SK-N-SH (cell line): ENCODE measurements at regions not wholly inside any gene's neighbourhood (a gene's known extent, or its start where the extent isn't known, plus 50 kb on each side); places are given as distances from the start of the nearest gene placed in this dataset.

ENCODE experiments used
- CTCF ChIA-PET: fragments of 300-600, 350-600 bp; formaldehyde crosslinking; extraction: SDS; loops from one replicate; lab custom pipeline; 2021; lab: Yijun Ruan, JAX
- POLR2A ChIA-PET: fragments of 350-600 bp; sonication (Branson Sonifier 250); formaldehyde crosslinking; extraction: SDS; loops from one replicate; lab custom pipeline; 2020; ENCODE audit warnings: antibody characterized with exemption, inconsistent platforms; lab: Yijun Ruan, JAX
- DNase-seq: peaks from one replicate; pipeline ENCODE4 v3.0.0; 2012
- H2AFZ ChIP-seq: fragments of 200-600 bp; sonication (generic); 2 replicates; pipeline ENCODE4 v1.8.1; 2016; ENCODE audit warnings: antibody characterized with exemption, mild to moderate bottlenecking, low read depth
- H3F3A ChIP-seq: fragments of 200-600 bp; sonication (generic); replicated peaks from 2 replicates; pipeline ENCODE3; 2016; ENCODE audit warnings: antibody characterized with exemption, mild to moderate bottlenecking; ENCODE audit not compliant: insufficient read depth
- H3K27ac ChIP-seq, 2 experiments: fragments of 200-500 bp in 1 of 2; fragments of 200-600 bp in 1 of 2; sonication (Bioruptor generic) in 1 of 2; sonication (generic), shearing (Covaris generic) in 1 of 2; 2 replicates each; pipeline versions ENCODE4 v1.5.1 to v1.6.1; 2014 to 2016; ENCODE audit warnings: low read depth in 2 of 2, inconsistent platforms in 1 of 2, low read length in 1 of 2, mild to moderate bottlenecking in 1 of 2, mixed read lengths in 1 of 2
- H3K27me3 ChIP-seq: fragments of 200-600 bp; sonication (generic), shearing (Covaris generic); 2 replicates; pipeline ENCODE4 v1.6.1; 2016; ENCODE audit warnings: mixed run types; ENCODE audit not compliant: insufficient read depth
- H3K36me3 ChIP-seq, 2 experiments: fragments of 200-500 bp in 1 of 2; fragments of 200-600 bp in 1 of 2; sonication (Bioruptor generic) in 1 of 2; sonication (generic) in 1 of 2; replicated peaks in 1 of 2; 2 replicates each; pipeline versions ENCODE3 to v1.5.1; 2014 to 2016; ENCODE audit warnings: low read length in 1 of 2, mild to moderate bottlenecking in 1 of 2; ENCODE audit not compliant: insufficient read depth in 2 of 2, control insufficient read depth in 1 of 2
- H3K4me1 ChIP-seq, 2 experiments: fragments of 200-500 bp in 1 of 2; fragments of 200-600 bp in 1 of 2; sonication (Bioruptor generic) in 1 of 2; sonication (generic), shearing (Covaris generic) in 1 of 2; 2 replicates each; pipeline versions ENCODE4 v1.5.1 to v1.6.1; 2014 to 2016; ENCODE audit warnings: low read depth in 1 of 2, low read length in 1 of 2, mixed run types in 1 of 2; ENCODE audit not compliant: insufficient read depth in 2 of 2, control insufficient read depth in 1 of 2
- H3K4me2 ChIP-seq: fragments of 200-600 bp; sonication (generic), shearing (Covaris generic); 2 replicates; pipeline ENCODE4 v1.6.1; 2017; ENCODE audit warnings: mixed run types
- H3K4me3 ChIP-seq, 2 experiments: fragments of 200-500 bp in 1 of 2; fragments of 200-600 bp in 1 of 2; sonication (Bioruptor generic) in 1 of 2; sonication (generic), shearing (Covaris generic) in 1 of 2; 2 replicates each; pipeline versions ENCODE4 v1.5.1 to v1.8.1; 2014 to 2016; ENCODE audit warnings: low read depth in 2 of 2, inconsistent platforms in 1 of 2, low read length in 1 of 2, mild to moderate bottlenecking in 1 of 2, mixed read lengths in 1 of 2, moderate library complexity in 1 of 2
- H3K79me2 ChIP-seq: fragments of 200-600 bp; sonication (generic); 2 replicates; pipeline ENCODE4 v1.8.1; 2017; ENCODE audit warnings: mild to moderate bottlenecking; ENCODE audit not compliant: insufficient read depth
- H3K9ac ChIP-seq: fragments of 200-600 bp; sonication (generic); 2 replicates; pipeline ENCODE4 v1.6.1; 2017; ENCODE audit warnings: mixed run types
- H3K9me2 ChIP-seq: fragments of 200-600 bp; sonication (generic); 2 replicates; pipeline ENCODE4 v1.6.1; 2017; ENCODE audit warnings: mixed run types
- H3K9me3 ChIP-seq: fragments of 200-600 bp; sonication (generic); 2 replicates; pipeline ENCODE4 v1.6.1; 2017; ENCODE audit warnings: mixed run types, mild to moderate bottlenecking, moderate library complexity
- H4K20me1 ChIP-seq: fragments of 200-600 bp; sonication (generic); 2 replicates; pipeline ENCODE4 v1.6.1; 2017; ENCODE audit warnings: mild to moderate bottlenecking, mixed run types; ENCODE audit not compliant: insufficient read depth
- CHD2 ChIP-seq: fragments of 150-350 bp; IDR thresholded peaks from 2 replicates; pipeline ENCODE4 v1.6.1; 2018; ENCODE audit warnings: low read length; ENCODE audit not compliant: partially characterized antibody
- CTCF ChIP-seq: fragments of 200-600 bp; sonication (generic); IDR thresholded peaks from 2 replicates; pipeline ENCODE4 v1.6.1; 2017; ENCODE audit warnings: antibody characterized with exemption, mild to moderate bottlenecking, moderate library complexity
- ELF1 ChIP-seq: IDR thresholded peaks from 2 replicates; pipeline ENCODE4 v1.4.0; 2012
- EZH2phosphoT487 ChIP-seq: fragments of 200-600 bp; sonication (generic); IDR thresholded peaks from 2 replicates; pipeline ENCODE4 v1.6.1; 2017; ENCODE audit warnings: low read depth, mixed run types, mild to moderate bottlenecking, antibody characterized with exemption, moderate library complexity, borderline replicate concordance
- FOSL2 ChIP-seq: IDR thresholded peaks from 2 replicates; pipeline ENCODE4 v1.4.0; 2012; ENCODE audit warnings: low read depth, mild to moderate bottlenecking, moderate library complexity, borderline replicate concordance
- FOXM1 ChIP-seq: IDR thresholded peaks from 2 replicates; pipeline ENCODE4 v1.4.0; 2012; ENCODE audit warnings: low read depth, mild to moderate bottlenecking
- GABPA ChIP-seq: IDR thresholded peaks from 2 replicates; pipeline ENCODE4 v1.4.0; 2012; ENCODE audit warnings: low read depth, mild to moderate bottlenecking
- MAX ChIP-seq: IDR thresholded peaks from 2 replicates; pipeline ENCODE4 v1.4.0; 2012; ENCODE audit warnings: low read depth
- MEF2A ChIP-seq: IDR thresholded peaks from 2 replicates; pipeline ENCODE4 v1.4.0; 2012; ENCODE audit warnings: low read depth, borderline replicate concordance
- MXI1 ChIP-seq: IDR thresholded peaks from 2 replicates; pipeline ENCODE4 v1.6.1; 2012; ENCODE audit warnings: mild to moderate bottlenecking, low read depth, low read length, improper control_type of control experiment
- NFIC ChIP-seq: IDR thresholded peaks from 2 replicates; pipeline ENCODE4 v1.4.0; 2012; ENCODE audit warnings: borderline replicate concordance
- PBX3 ChIP-seq: IDR thresholded peaks from 2 replicates; pipeline ENCODE4; 2012
- RAD21 ChIP-seq: IDR thresholded peaks from 2 replicates; pipeline ENCODE4 v1.6.1; 2012; ENCODE audit warnings: mild to moderate bottlenecking, low read length
- REST ChIP-seq: IDR thresholded peaks from 2 replicates; pipeline ENCODE4 v1.6.1; 2012; ENCODE audit warnings: mild to moderate bottlenecking, low read depth, low read length, moderate library complexity
- RFX5 ChIP-seq: IDR thresholded peaks from 2 replicates; pipeline ENCODE4 v1.6.1; 2012; ENCODE audit warnings: mild to moderate bottlenecking, improper control_type of control experiment, low read length
- SMC3 ChIP-seq: IDR thresholded peaks from 2 replicates; pipeline ENCODE4 v1.6.1; 2012; ENCODE audit warnings: low read depth, low read length, improper control_type of control experiment
- TAF1 ChIP-seq: IDR thresholded peaks from 2 replicates; pipeline ENCODE4 v1.6.1; 2012; ENCODE audit warnings: low read depth, mild to moderate bottlenecking, low read length, moderate library complexity, borderline replicate concordance
- TCF12 ChIP-seq: IDR thresholded peaks from 2 replicates; pipeline ENCODE4 v1.4.0; 2012
- TEAD4 ChIP-seq: IDR thresholded peaks from 2 replicates; pipeline ENCODE4 v1.4.0; 2012; ENCODE audit warnings: mild to moderate bottlenecking, borderline replicate concordance; ENCODE audit not compliant: insufficient read depth
- WGBS: methylation state at CpG from one replicate; pipeline ENCODE4 v1.1.6; 2017; ENCODE audit warnings: low lambda C conversion rate; 5-methylcytosine and 5-hydroxymethylcytosine counted together

DNA sequence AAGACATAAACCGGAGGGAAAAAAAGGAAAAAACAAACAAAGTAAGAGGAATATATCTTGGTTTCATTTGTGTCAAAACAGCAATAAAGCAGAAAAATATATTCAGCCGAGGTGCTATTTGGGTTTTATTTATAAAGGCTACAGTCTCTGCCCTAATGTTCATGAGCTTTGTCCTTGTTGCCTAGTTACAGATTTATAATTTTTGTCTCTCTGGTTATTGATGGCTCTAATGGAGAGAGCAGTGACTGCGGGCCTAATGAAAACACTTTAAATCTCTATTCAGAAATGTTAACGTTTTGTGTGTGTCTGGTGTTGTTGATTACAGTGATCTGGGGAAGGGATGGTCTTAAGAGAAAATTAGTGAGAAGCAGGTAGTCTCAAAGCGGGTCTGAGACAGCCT, 854.0 kb upstream of the LRRTM1 start:
- no peaks in the 10 kb centered on the region for H3K9me2 ChIP-seq
- no peaks in the 10 kb centered on the region for H3K36me3 ChIP-seq
- H3K4me1 ChIP-seq, result no peaks in the 10 kb centered on the region
- TF ChIP-seq MEF2A (no peak), NFIC (no peak), MAX (no peak), CHD2 (no peak), PBX3 (no peak), FOXM1 (no peak), RFX5 (no peak), FOSL2 (no peak), TAF1 (no peak), ELF1 (no peak), MXI1 (no peak), GABPA (no peak), RAD21 (no peak), REST (no peak), EZH2phosphoT487 (no peak), CTCF (no peak), SMC3 (no peak), TCF12 (no peak), TEAD4 (no peak)
- no peak overlapping the region for H3K4me3 ChIP-seq
- ChIA-PET CTCF (no interaction called here), POLR2A (no interaction called here)
- no peak overlapping the region for H3K27ac ChIP-seq
- no peaks in the 10 kb centered on the region for H3K79me2 ChIP-seq
- H4K20me1 ChIP-seq, result no peaks in the 10 kb centered on the region
- H2AFZ ChIP-seq, result no peak overlapping the region
- H3K9me3 ChIP-seq, result no peaks in the 10 kb centered on the region
- 3% methylated on average over 5 of the region's 5 CpGs for WGBS
- H3K9ac ChIP-seq, result no peak overlapping the region
- DNase-seq, result no peak
- no peaks in the 10 kb centered on the region for H3K27me3 ChIP-seq
- H3F3A ChIP-seq, result no peaks in the 10 kb centered on the region
- H3K4me2 ChIP-seq, result no peak overlapping the region
